Natural killer cell (primary cell): ENCODE measurements at regions not wholly inside any gene's neighbourhood (a gene's known extent, or its start where the extent isn't known, plus 50 kb on each side); places are given as distances from the start of the nearest gene placed in this dataset.

Experiments used
- ATAC-seq, 3 donors: fragments of 150-1000 bp in 2 of 3; fragments of 200-7000 bp in 1 of 3; cut with Tn5 transposase; 1 replicate in 1 of 3; 2 replicates in 2 of 3; pipeline ENCODE4 v1.10.0; 2021; ENCODE audit warnings: mild to moderate bottlenecking in 2 of 3, moderate library complexity in 2 of 3
- DNase-seq, 2 donors: peaks; one replicate each; pipeline versions ENCODE4 v3.0.0 to v3.0.0-alpha.2; 2013 to 2021; ENCODE audit warnings: mixed read lengths in 1 of 2
- H3K27ac ChIP-seq: one replicate; pipeline ENCODE4 v1.5.1; 2013; ENCODE audit warnings: mild to moderate bottlenecking, low read length
- H3K27me3 ChIP-seq: one replicate; pipeline ENCODE4 v1.6.1; 2013; ENCODE audit warnings: low read length; ENCODE audit not compliant: control insufficient read depth, insufficient read depth
- H3K36me3 ChIP-seq: one replicate; pipeline ENCODE4 v1.6.1; 2013; ENCODE audit warnings: low read length; ENCODE audit not compliant: control insufficient read depth, insufficient read depth
- H3K4me1 ChIP-seq: one replicate; pipeline ENCODE4 v1.6.1; 2013; ENCODE audit warnings: low read length; ENCODE audit not compliant: control insufficient read depth, insufficient read depth
- H3K4me3 ChIP-seq: one replicate; pipeline ENCODE4 v1.5.1; 2013; ENCODE audit warnings: low read length
- H3K9me3 ChIP-seq: one replicate; pipeline ENCODE4 v1.6.1; 2013; ENCODE audit warnings: low read length; ENCODE audit not compliant: control insufficient read depth, insufficient read depth
- H3K27ac Mint-ChIP-seq, 2 donors: one replicate each; pipeline ENCODE4 v1.8.0; 2022; ENCODE audit warnings: mild to moderate bottlenecking in 2 of 2, mixed read lengths in 2 of 2, moderate library complexity in 1 of 2
- H3K27me3 Mint-ChIP-seq, 2 donors: one replicate each; pipeline ENCODE4 v1.8.0; 2022; ENCODE audit warnings: low read depth in 2 of 2, mixed read lengths in 2 of 2
- H3K36me3 Mint-ChIP-seq: one replicate; pipeline ENCODE4 v1.8.0; 2022; ENCODE audit warnings: mixed read lengths
- H3K4me1 Mint-ChIP-seq, 2 donors: one replicate each; pipeline ENCODE4 v1.8.0; 2022; ENCODE audit warnings: mixed read lengths in 2 of 2
- H3K4me3 Mint-ChIP-seq: one replicate; pipeline ENCODE4 v1.8.0; 2022; ENCODE audit warnings: mild to moderate bottlenecking, moderate library complexity, mixed read lengths
- H3K9me3 Mint-ChIP-seq, 2 donors: one replicate each; pipeline ENCODE4 v1.8.0; 2022; ENCODE audit warnings: mixed read lengths in 2 of 2
- CTCF ChIP-seq: fragments of 200-600 bp; IDR thresholded peaks from one replicate; pipeline ENCODE4 v1.8.0; 2022; ENCODE audit warnings: antibody characterized with exemption
- WGBS: methylation state at CpG from one replicate; pipeline ENCODE4 v1.1.7; 2013; ENCODE audit warnings: missing lambda C conversion rate; ENCODE audit not compliant: insufficient coverage; 5-methylcytosine and 5-hydroxymethylcytosine counted together
- intact Hi-C: fragments of 100-400 bp; cut with micrococcal nuclease; formaldehyde crosslinking; loops from one replicate; pipeline ENCODE4 v1.14.2; 2022

GRCh38 chr1:187280031-187280430, 451.3 kb downstream of the PLA2G4A start:
- Histone ChIP-seq H3K4me1 (no peaks in the 10 kb centered on the region), H3K4me3 (no peak overlapping the region), H3K27me3 (no peaks in the 10 kb centered on the region), H3K36me3 (no peaks in the 10 kb centered on the region), H3K27ac (no peak overlapping the region), H3K9me3 (no peaks in the 10 kb centered on the region)
- Mint-ChIP-seq H3K9me3 (peaks cover 3 to 8% of the 10 kb centered on the region in 2 donors), H3K4me1 (no peaks in the 10 kb centered on the region), H3K27me3 (no peaks in the 10 kb centered on the region), H3K36me3 (no peaks in the 10 kb centered on the region), H3K27ac (no peak overlapping the region), H3K4me3 (no peak overlapping the region)
- TF ChIP-seq CTCF = no peak
- intact Hi-C loops = no loop called here
- DNase-seq (no peak), ATAC-seq (no peak)

DNA sequence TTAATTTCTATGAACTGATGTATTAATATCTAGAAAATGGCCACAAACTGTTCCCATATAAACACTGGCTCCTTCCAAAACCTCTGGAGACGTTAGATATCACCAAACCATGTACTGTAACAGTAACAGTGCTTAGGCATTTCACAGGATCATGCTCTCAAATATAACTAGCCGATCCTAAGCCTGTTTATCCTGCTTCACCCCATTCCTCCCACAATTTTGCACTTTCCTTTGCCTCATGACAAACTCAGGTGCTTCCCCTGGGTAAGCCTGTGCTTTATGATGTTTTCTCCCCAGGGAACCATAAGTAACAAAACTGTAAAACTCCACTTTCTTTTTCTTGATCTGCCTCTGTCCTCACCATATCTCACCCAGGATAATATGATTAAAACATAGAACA, 452.3 kb downstream of the PLA2G4A start:
- Mint-ChIP-seq H3K4me1 (no peaks in the 10 kb centered on the region), H3K36me3 (peaks cover under 1% of the 10 kb centered on the region), H3K27me3 (no peaks in the 10 kb centered on the region), H3K9me3 (peaks cover 5 to 8% of the 10 kb centered on the region in 2 donors), H3K27ac (no peak overlapping the region), H3K4me3 (no peak overlapping the region)
- 78% methylated on average over 2 of the region's 2 CpGs for WGBS
- no peak for TF ChIP-seq CTCF
- DNase-seq (no peak), ATAC-seq (no peak)
- H3K27me3 ChIP-seq = no peaks in the 10 kb centered on the region
- H3K4me1 ChIP-seq = no peaks in the 10 kb centered on the region
- H3K36me3 ChIP-seq = no peaks in the 10 kb centered on the region
- H3K4me3 ChIP-seq = no peak overlapping the region
- intact Hi-C loops = no loop called here
- H3K9me3 ChIP-seq = no peaks in the 10 kb centered on the region
- no peak overlapping the region for H3K27ac ChIP-seq

- H3K4me3 Mint-ChIP-seq = no peak overlapping the region
- peaks cover 8 to 20% of the 10 kb centered on the region in 2 donors for H3K9me3 Mint-ChIP-seq
- H3K27ac Mint-ChIP-seq = no peak overlapping the region
- Histone ChIP-seq H3K4me3 (no peak overlapping the region), H3K36me3 (no peaks in the 10 kb centered on the region), H3K27ac (no peak overlapping the region), H3K4me1 (no peaks in the 10 kb centered on the region), H3K27me3 (no peaks in the 10 kb centered on the region), H3K9me3 (no peaks in the 10 kb centered on the region)
- intact Hi-C loops = no loop called here
- H3K27me3 Mint-ChIP-seq = no peaks in the 10 kb centered on the region
- WGBS = no CpG with 5 or more reads among the region's 1 CpG
- no peak for TF ChIP-seq CTCF
- no peak for DNase-seq
- H3K4me1 Mint-ChIP-seq = no peaks in the 10 kb centered on the region
- no peak for ATAC-seq
- peaks cover 10% of the 10 kb centered on the region for H3K36me3 Mint-ChIP-seq
These were observed 455.2 kb downstream of the PLA2G4A start for GRCh38 chr1:187283984-187284383.

DNA sequence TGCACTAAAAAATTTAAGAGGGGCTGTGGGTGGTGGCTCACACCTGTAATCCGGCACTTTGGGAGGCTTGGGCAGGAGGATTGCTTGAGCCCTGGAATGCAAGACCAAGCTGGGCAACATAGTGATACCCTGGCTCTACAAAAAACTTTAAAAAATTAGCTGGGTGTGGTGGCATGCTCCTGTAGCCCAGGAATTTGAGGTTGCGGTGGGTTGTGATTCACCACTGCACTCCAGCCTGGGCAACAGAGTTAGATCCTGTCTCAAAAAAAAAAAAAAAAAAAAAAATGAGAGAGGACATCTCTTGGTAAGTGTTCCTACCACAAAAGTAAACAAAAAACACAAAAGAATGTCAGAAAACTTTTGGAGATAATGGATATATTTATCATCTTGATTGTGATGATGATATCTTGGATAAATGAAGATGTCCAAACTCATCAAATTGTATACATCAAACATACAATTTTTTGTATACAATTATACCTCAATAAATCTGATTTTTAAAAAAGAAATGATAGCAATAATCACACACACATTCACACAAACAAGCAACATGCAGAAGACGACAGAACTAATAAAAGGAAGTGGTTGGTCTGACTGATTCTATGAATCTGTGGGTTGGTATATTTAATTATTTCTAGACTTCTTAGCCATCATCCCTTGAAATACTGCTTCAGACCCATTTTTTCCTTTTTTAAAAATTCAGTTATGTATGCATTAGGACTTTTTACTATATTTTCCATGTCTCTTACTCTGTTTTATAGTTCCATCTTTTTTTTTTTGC, 465.9 kb downstream of the PLA2G4A start:
- Histone ChIP-seq H3K4me3 (no peak overlapping the region), H3K27me3 (no peaks in the 10 kb centered on the region), H3K36me3 (no peaks in the 10 kb centered on the region), H3K4me1 (no peaks in the 10 kb centered on the region), H3K9me3 (no peaks in the 10 kb centered on the region), H3K27ac (no peak overlapping the region)
- no peak for DNase-seq
- H3K27ac Mint-ChIP-seq = no peak overlapping the region
- H3K4me3 Mint-ChIP-seq = no peak overlapping the region
- ATAC-seq = no peak
- H3K36me3 Mint-ChIP-seq = peaks cover 12% of the 10 kb centered on the region
- no peak for TF ChIP-seq CTCF
- no peaks in the 10 kb centered on the region for H3K4me1 Mint-ChIP-seq
- peaks cover 9 to 24% of the 10 kb centered on the region in 2 donors for H3K9me3 Mint-ChIP-seq
- WGBS = 84% methylated on average over 2 of the region's 3 CpGs
- H3K27me3 Mint-ChIP-seq = no peaks in the 10 kb centered on the region
- intact Hi-C loops = no loop called here
